Cerebellar cortex (tissue), 1 donor: ENCODE measurements at regions not wholly inside any gene's neighbourhood (a gene's known extent, or its start where the extent isn't known, plus 50 kb on each side); places are given as distances from the start of the nearest gene placed in this dataset.

Source experiments
- DNase-seq: peaks from one replicate; pipeline ENCODE4 v3.0.0-alpha.2; 2015; ENCODE audit warnings: low spot score

GRCh38 chr16:85390511-85391174 lies 222.5 kb upstream of the GSE1 start:
- DNase-seq = peak; percentile 45

GRCh38 chr16:85391175-85391707 lies 221.9 kb upstream of the GSE1 start:
- no peak for DNase-seq

- no peak for DNase-seq
Measured at GRCh38 chr16:85391769-85392583, 221.1 kb upstream of the GSE1 start.

GRCh38 chr16:85392756-85393673 lies 220.1 kb upstream of the GSE1 start:
- DNase-seq = no peak

- no peak for DNase-seq
Measured at GRCh38 chr16:85393674-85394451, 219.3 kb upstream of the GSE1 start.

GRCh38 chr16:85394456-85395206 lies 218.5 kb upstream of the GSE1 start:
- no peak for DNase-seq

- DNase-seq = no peak
Measured at GRCh38 chr16:85395207-85395912, 217.8 kb upstream of the GSE1 start.

GRCh38 chr16:85395913-85396878 lies 216.9 kb upstream of the GSE1 start:
- DNase-seq = no peak

- DNase-seq = no peak
Measured at GRCh38 chr16:85396879-85397871, 215.9 kb upstream of the GSE1 start.

GRCh38 chr16:85398050-85398451 lies 215.1 kb upstream of the GSE1 start:
- DNase-seq = no peak

GRCh38 chr16:85398688-85399582 lies 214.2 kb upstream of the GSE1 start:
- DNase-seq = no peak

GRCh38 chr16:85399583-85400284 lies 213.4 kb upstream of the GSE1 start:
- no peak for DNase-seq

- DNase-seq = no peak
Measured at GRCh38 chr16:85400305-85401205, 212.6 kb upstream of the GSE1 start.

- DNase-seq = no peak
Measured at GRCh38 chr16:85401370-85401916, 211.7 kb upstream of the GSE1 start.
